Adrenal gland (tissue), 5 donors: ENCODE measurements at regions not wholly inside any gene's neighbourhood (a gene's known extent, or its start where the extent isn't known, plus 50 kb on each side); places are given as distances from the start of the nearest gene placed in this dataset.

ENCODE experiments used
- CTCF ChIP-seq, 6 experiments: fragments of 450-650 bp in 4 of 6; fragments of 200-600 bp in 2 of 6; sonication (generic) in 1 of 6; IDR thresholded peaks; 1 replicate in 5 of 6; 2 replicates in 1 of 6; pipeline versions ENCODE4 v1.5.1 to v1.8.0; 2016 to 2021; ENCODE audit warnings: antibody characterized with exemption in 6 of 6, mild to moderate bottlenecking in 2 of 6, moderate library complexity in 1 of 6
- POLR2A ChIP-seq, 2 donors: fragments of 450-650 bp; IDR thresholded peaks; one replicate each; pipeline ENCODE4 v1.6.1; 2017; ENCODE audit warnings: antibody characterized with exemption in 2 of 2, mild to moderate bottlenecking in 2 of 2, moderate library complexity in 1 of 2
- donor health status: DM: no; HTN: no; CAD: no.

- TF ChIP-seq POLR2A (IDR thresholded peaks at IDR 0.05) (no peak), CTCF (IDR thresholded peaks at IDR 0.05) (no peak)
These were observed 87.3 kb upstream of the PCSK1 start for GRCh38 chr5:96520345-96520744.
